H9 (cell line): ENCODE measurements at regions not wholly inside any gene's neighbourhood (a gene's known extent, or its start where the extent isn't known, plus 50 kb on each side); places are given as distances from the start of the nearest gene placed in this dataset.
"Not testable (repeated sequence)": the region's sequence is repeated elsewhere in the genome, so short reads cannot be mapped to it uniquely, and the experiment has no call there.

Source experiments
- DNase-seq: peaks from one replicate; pipeline ENCODE4 v3.0.0-alpha.2; 2017
- H2AFZ ChIP-seq: one replicate; pipeline ENCODE4 v1.6.1; 2013; ENCODE audit warnings: mild to moderate bottlenecking, low read length, control low read depth, moderate library complexity
- H2AK5ac ChIP-seq: 2 replicates; pipeline ENCODE4 v1.6.1; 2013; ENCODE audit warnings: low read length, control low read depth, mixed read lengths; ENCODE audit not compliant: insufficient read length
- H2BK120ac ChIP-seq: one replicate; pipeline ENCODE4 v1.6.1; 2013; ENCODE audit warnings: low read depth, mild to moderate bottlenecking, low read length, control low read depth, inconsistent platforms; ENCODE audit not compliant: poor library complexity, severe bottlenecking
- H2BK12ac ChIP-seq: 2 replicates; pipeline ENCODE4 v1.6.1; 2013; ENCODE audit warnings: low read length, control low read depth, mixed read lengths, low read depth; ENCODE audit not compliant: insufficient read length
- H2BK15ac ChIP-seq: 2 replicates; pipeline ENCODE4 v1.6.1; 2013; ENCODE audit warnings: low read depth, low read length, control low read depth
- H2BK20ac ChIP-seq: one replicate; pipeline ENCODE4 v1.6.1; 2013; ENCODE audit warnings: low read depth, mild to moderate bottlenecking, low read length, control low read depth, inconsistent platforms; ENCODE audit not compliant: poor library complexity, severe bottlenecking
- H2BK5ac ChIP-seq: 2 replicates; pipeline ENCODE4 v1.6.1; 2013; ENCODE audit warnings: low read length, control low read depth, mixed read lengths; ENCODE audit not compliant: insufficient read length
- H3K14ac ChIP-seq: 2 replicates; pipeline ENCODE4 v1.6.1; 2013; ENCODE audit warnings: low read length, control low read depth; ENCODE audit not compliant: insufficient read depth
- H3K18ac ChIP-seq: 2 replicates; pipeline ENCODE4 v1.6.1; 2013; ENCODE audit warnings: low read depth, mild to moderate bottlenecking, mixed read lengths, low read length, control low read depth; ENCODE audit not compliant: insufficient read length
- H3K23ac ChIP-seq: 2 replicates; pipeline ENCODE4 v1.6.1; 2013; ENCODE audit warnings: low read length, control low read depth, mixed read lengths, low read depth; ENCODE audit not compliant: insufficient read length
- H3K23me2 ChIP-seq: 2 replicates; pipeline ENCODE4 v1.6.1; 2013; ENCODE audit warnings: low read depth, mild to moderate bottlenecking, mixed read lengths, low read length, control low read depth; ENCODE audit not compliant: insufficient read length, poor library complexity, severe bottlenecking
- H3K27ac ChIP-seq: 2 replicates; pipeline ENCODE4 v1.5.1; 2013; ENCODE audit warnings: low read length, control low read depth, mixed read lengths, low read depth; ENCODE audit not compliant: insufficient read length
- H3K27me3 ChIP-seq: 2 replicates; pipeline ENCODE4 v1.6.1; 2013; ENCODE audit warnings: low read length, control low read depth, inconsistent platforms; ENCODE audit not compliant: insufficient read depth
- H3K4ac ChIP-seq: 2 replicates; pipeline ENCODE4 v1.6.1; 2013; ENCODE audit warnings: low read depth, mild to moderate bottlenecking, control low read depth, inconsistent platforms, low read length, moderate library complexity
- H3K4me1 ChIP-seq: 2 replicates; pipeline ENCODE4 v1.6.1; 2013; ENCODE audit warnings: low read length, control low read depth, inconsistent platforms; ENCODE audit not compliant: insufficient read depth
- H3K4me2 ChIP-seq: 2 replicates; pipeline ENCODE4 v1.6.1; 2013; ENCODE audit warnings: low read length, control low read depth, mixed read lengths; ENCODE audit not compliant: insufficient read length, insufficient read depth
- H3K56ac ChIP-seq: 2 replicates; pipeline ENCODE4 v1.6.1; 2013; ENCODE audit warnings: low read depth, mild to moderate bottlenecking, mixed read lengths, low read length, control low read depth; ENCODE audit not compliant: insufficient read length
- H3K79me1 ChIP-seq: 2 replicates; pipeline ENCODE4 v1.6.1; 2013; ENCODE audit warnings: low read depth, mild to moderate bottlenecking, moderate library complexity, low read length, control low read depth, inconsistent platforms; ENCODE audit not compliant: insufficient read depth, poor library complexity, severe bottlenecking
- H3K79me2 ChIP-seq: 2 replicates; pipeline ENCODE4 v1.6.1; 2013; ENCODE audit warnings: low read length, control low read depth, inconsistent platforms; ENCODE audit not compliant: insufficient read depth
- H3K9ac ChIP-seq: 2 replicates; pipeline ENCODE4 v1.6.1; 2013; ENCODE audit warnings: low read length, control low read depth, mixed read lengths; ENCODE audit not compliant: insufficient read length; ENCODE audit errors: extremely low read depth
- H3K9me3 ChIP-seq: one replicate; pipeline ENCODE4 v1.6.1; 2013; ENCODE audit warnings: low read depth, low read length, inconsistent platforms; ENCODE audit not compliant: control insufficient read depth
- H3T11ph ChIP-seq: one replicate; pipeline ENCODE4 v1.6.1; 2013; ENCODE audit warnings: mild to moderate bottlenecking, low read length, control low read depth, inconsistent platforms
- H4K20me1 ChIP-seq: one replicate; pipeline ENCODE4 v1.6.1; 2013; ENCODE audit not compliant: control insufficient read depth, insufficient read length, insufficient read depth
- H4K5ac ChIP-seq: 2 replicates; pipeline ENCODE4 v1.6.1; 2013; ENCODE audit warnings: low read depth, mild to moderate bottlenecking, mixed read lengths, low read length, control low read depth; ENCODE audit not compliant: insufficient read length
- H4K8ac ChIP-seq: replicated peaks from 2 replicates; pipeline ENCODE4 v1.6.1; 2013; ENCODE audit warnings: low read length, control low read depth, mixed read lengths, low read depth; ENCODE audit not compliant: insufficient read length
- H4K91ac ChIP-seq: 2 replicates; pipeline ENCODE4 v1.6.1; 2013; ENCODE audit warnings: low read depth, mild to moderate bottlenecking, moderate library complexity, mixed read lengths, low read length, control low read depth; ENCODE audit not compliant: insufficient read length
- H3K27ac Mint-ChIP-seq, 3 experiments: 2 replicates in 2 of 3; 3 replicates in 1 of 3; pipeline ENCODE4 v1.8.0; 2020 to 2021; ENCODE audit warnings: mixed read lengths in 3 of 3, mild to moderate bottlenecking in 1 of 3, moderate library complexity in 1 of 3
- H3K27me3 Mint-ChIP-seq: 2 replicates; pipeline ENCODE4 v1.8.0; 2021; ENCODE audit warnings: low read depth, mild to moderate bottlenecking, moderate library complexity, mixed read lengths
- H3K36me3 Mint-ChIP-seq, 3 experiments: 2 replicates in 2 of 3; 3 replicates in 1 of 3; pipeline ENCODE4 v1.8.0; 2020 to 2021; ENCODE audit warnings: low read depth in 3 of 3, mixed read lengths in 3 of 3; ENCODE audit not compliant: insufficient read depth in 1 of 3
- H3K4me1 Mint-ChIP-seq, 2 experiments: 2 replicates each; pipeline ENCODE4 v1.8.0; 2020; ENCODE audit warnings: mixed read lengths in 2 of 2
- H3K4me3 Mint-ChIP-seq, 2 experiments: 2 replicates in 1 of 2; 3 replicates in 1 of 2; pipeline ENCODE4 v1.8.0; 2020 to 2021; ENCODE audit warnings: mild to moderate bottlenecking in 2 of 2, mixed read lengths in 2 of 2, moderate library complexity in 1 of 2
- H3K9me3 Mint-ChIP-seq, 2 experiments: 2 replicates in 1 of 2; 3 replicates in 1 of 2; pipeline ENCODE4 v1.8.0; 2020; ENCODE audit warnings: mild to moderate bottlenecking in 2 of 2, mixed read lengths in 2 of 2, moderate library complexity in 1 of 2
- WGBS: extraction: QIAGEN DNeasy Blood & Tissue Kit; methylation state at CpG from one replicate; pipeline ENCODE4 v1.1.7; 2013; ENCODE audit warnings: missing lambda C conversion rate, low lambda C conversion rate, mixed read lengths; ENCODE audit not compliant: insufficient read length; ENCODE audit errors: extremely low coverage; 5-methylcytosine and 5-hydroxymethylcytosine counted together
- TF ChIP-seq, protein P1 (sequence below): fragments of 200-600 bp; sonication (generic); conservative IDR thresholded peaks from 3 replicates; pipeline ENCODE4 v1.8.0; 2021; ENCODE audit warnings: antibody characterized with exemption, mild to moderate bottlenecking

GRCh38 chr17:70947636-70948565 is 778.6 kb downstream of the KCNJ2 start:
- Mint-ChIP-seq H3K9me3 (peaks cover 19 to 26% of the 10 kb centered on the region in 2 experiments; a peak in 4 of 5 replicates), H3K4me1 (peaks cover 8 to 12% of the 10 kb centered on the region in 2 experiments), H3K27ac (no peak overlapping the region; a peak in 1 of 7 replicates), H3K27me3 (peaks cover 7% of the 10 kb centered on the region), H3K36me3 (peaks cover 11 to 17% (median 15%) of the 10 kb centered on the region in 3 experiments; a peak in 6 of 7 replicates), H3K4me3 (no peak overlapping the region)
- no peaks in the 10 kb centered on the region for H3K27me3 ChIP-seq
- no peaks in the 10 kb centered on the region for H3K79me2 ChIP-seq
- H3K79me1 ChIP-seq = no peaks in the 10 kb centered on the region
- no peak overlapping the region for H2BK20ac ChIP-seq
- no peak overlapping the region for H3K27ac ChIP-seq
- TF ChIP-seq, protein P1, sequence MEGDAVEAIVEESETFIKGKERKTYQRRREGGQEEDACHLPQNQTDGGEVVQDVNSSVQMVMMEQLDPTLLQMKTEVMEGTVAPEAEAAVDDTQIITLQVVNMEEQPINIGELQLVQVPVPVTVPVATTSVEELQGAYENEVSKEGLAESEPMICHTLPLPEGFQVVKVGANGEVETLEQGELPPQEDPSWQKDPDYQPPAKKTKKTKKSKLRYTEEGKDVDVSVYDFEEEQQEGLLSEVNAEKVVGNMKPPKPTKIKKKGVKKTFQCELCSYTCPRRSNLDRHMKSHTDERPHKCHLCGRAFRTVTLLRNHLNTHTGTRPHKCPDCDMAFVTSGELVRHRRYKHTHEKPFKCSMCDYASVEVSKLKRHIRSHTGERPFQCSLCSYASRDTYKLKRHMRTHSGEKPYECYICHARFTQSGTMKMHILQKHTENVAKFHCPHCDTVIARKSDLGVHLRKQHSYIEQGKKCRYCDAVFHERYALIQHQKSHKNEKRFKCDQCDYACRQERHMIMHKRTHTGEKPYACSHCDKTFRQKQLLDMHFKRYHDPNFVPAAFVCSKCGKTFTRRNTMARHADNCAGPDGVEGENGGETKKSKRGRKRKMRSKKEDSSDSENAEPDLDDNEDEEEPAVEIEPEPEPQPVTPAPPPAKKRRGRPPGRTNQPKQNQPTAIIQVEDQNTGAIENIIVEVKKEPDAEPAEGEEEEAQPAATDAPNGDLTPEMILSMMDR = no peak
- H4K20me1 ChIP-seq = no peaks in the 10 kb centered on the region
- DNase-seq = no peak
- H2BK120ac ChIP-seq = no peak overlapping the region
- H3K9ac ChIP-seq = no peak overlapping the region
- no peak overlapping the region for H2BK15ac ChIP-seq
- no CpG with 5 or more reads among the region's 17 CpGs for WGBS
- H4K5ac ChIP-seq = no peak overlapping the region
- H3K18ac ChIP-seq = no peak overlapping the region
- H4K91ac ChIP-seq = no peak overlapping the region
- no peak overlapping the region for H3K4ac ChIP-seq
- no peak overlapping the region; the same call in 1 of the 2 replicates for H3K14ac ChIP-seq
- H2AFZ ChIP-seq = no peak overlapping the region
- H3K23ac ChIP-seq = no peak overlapping the region
- H3K4me2 ChIP-seq = no peak overlapping the region
- no peak overlapping the region for H3T11ph ChIP-seq
- H2AK5ac ChIP-seq = no peak overlapping the region
- peaks cover 2% of the 10 kb centered on the region; the same call in 1 of the 2 replicates for H3K4me1 ChIP-seq
- H3K9me3 ChIP-seq = no peaks in the 10 kb centered on the region
- no peak overlapping the region for H2BK12ac ChIP-seq
- H2BK5ac ChIP-seq = no peak overlapping the region
- no peaks in the 10 kb centered on the region for H3K23me2 ChIP-seq
- no peak overlapping the region for H4K8ac ChIP-seq
- H3K56ac ChIP-seq = no peak overlapping the region

DNA sequence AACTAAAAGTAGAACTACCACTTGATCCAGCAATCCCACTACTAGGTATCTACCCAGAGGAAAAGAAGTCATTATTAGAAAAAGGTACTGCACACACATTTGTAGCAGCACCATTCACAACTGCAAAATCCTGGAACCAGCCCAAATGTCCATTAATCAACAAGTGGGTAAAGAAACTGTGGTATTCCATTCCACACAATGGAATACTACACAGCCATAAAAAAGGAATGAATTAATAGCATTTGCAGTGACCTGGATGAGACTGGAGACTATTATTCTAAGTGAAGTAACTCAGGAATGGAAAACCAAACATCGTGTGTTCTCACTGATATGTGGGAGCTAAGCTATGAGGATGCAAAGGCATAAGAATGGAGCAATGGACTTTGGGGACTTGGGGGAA is 783.8 kb downstream of the KCNJ2 start:
- H3K23ac ChIP-seq, H3T11ph ChIP-seq, H4K91ac ChIP-seq, DNase-seq, H3K9me3 ChIP-seq, H3K79me2 ChIP-seq, H2BK120ac ChIP-seq, H3K14ac ChIP-seq, H3K56ac ChIP-seq, H2AFZ ChIP-seq, H4K20me1 ChIP-seq, H2BK5ac ChIP-seq, H3K18ac ChIP-seq, H4K8ac ChIP-seq, H2AK5ac ChIP-seq, H3K9ac ChIP-seq, H3K4me3 Mint-ChIP-seq, H3K23me2 ChIP-seq, H3K27ac Mint-ChIP-seq, H3K27me3 ChIP-seq, H3K27me3 Mint-ChIP-seq, H2BK20ac ChIP-seq, H3K79me1 ChIP-seq, H3K27ac ChIP-seq, H3K4ac ChIP-seq, H2BK12ac ChIP-seq, H2BK15ac ChIP-seq, H3K4me2 ChIP-seq, H4K5ac ChIP-seq, H3K4me1 ChIP-seq, H3K4me1 Mint-ChIP-seq: not testable (repeated sequence)
- H3K9me3 Mint-ChIP-seq = peaks cover 24 to 28% of the 10 kb centered on the region in 2 experiments
- WGBS = no CpG with 5 or more reads among the region's 1 CpG
- peaks cover 8 to 20% (median 16%) of the 10 kb centered on the region in 3 experiments for H3K36me3 Mint-ChIP-seq
